GM18951 (cell line): ENCODE measurements at regions not wholly inside any gene's neighbourhood (a gene's known extent, or its start where the extent isn't known, plus 50 kb on each side); places are given as distances from the start of the nearest gene placed in this dataset.

Experiments
- POLR2A ChIP-seq: IDR thresholded peaks from 4 replicates; pipeline ENCODE4 v1.6.1; 2011; ENCODE audit warnings: mild to moderate bottlenecking; ENCODE audit not compliant: insufficient read length, insufficient read depth; ENCODE audit errors: extremely low read depth
- in situ Hi-C: fragments of 300-500 bp; cut with MboI; formaldehyde crosslinking; loops from one replicate; pipeline ENCODE4 v1.12.0; 2022; ENCODE audit warnings: low sequenced_read_pairs, mixed read lengths, inconsistent platforms; ENCODE audit not compliant: unreplicated experiment

GRCh38 chr10:10362800-10363199 lies 654.9 kb upstream of the CELF2 start:
- in situ Hi-C loops, result no loop called here
- TF ChIP-seq POLR2A, result no peak

GRCh38 chr10:10363217-10363616 lies 654.5 kb upstream of the CELF2 start:
- no peak for TF ChIP-seq POLR2A
- in situ Hi-C loops, result no loop called here

- in situ Hi-C loops, result no loop called here
- TF ChIP-seq POLR2A, result no peak
These were observed 652.8 kb upstream of the CELF2 start for GRCh38 chr10:10364902-10365301.

GRCh38 chr10:10365676-10366075 lies 652.0 kb upstream of the CELF2 start:
- TF ChIP-seq POLR2A, result no peak
- in situ Hi-C loops, result no loop called here

- no peak for TF ChIP-seq POLR2A
- in situ Hi-C loops, result no loop called here
These were observed 650.8 kb upstream of the CELF2 start for GRCh38 chr10:10366836-10367235.

- in situ Hi-C loops, result no loop called here
- TF ChIP-seq POLR2A, result no peak
These were observed 650.4 kb upstream of the CELF2 start for GRCh38 chr10:10367264-10367663.

GRCh38 chr10:10368951-10369576 lies 648.6 kb upstream of the CELF2 start:
- in situ Hi-C loops, result no loop called here
- no peak for TF ChIP-seq POLR2A

- no peak for TF ChIP-seq POLR2A
- in situ Hi-C loops, result no loop called here
These were observed 631.8 kb upstream of the CELF2 start for GRCh38 chr10:10385831-10386230.

- in situ Hi-C loops, result no loop called here
- TF ChIP-seq POLR2A, result no peak
These were observed 628.5 kb upstream of the CELF2 start for GRCh38 chr10:10389182-10389581.

- no peak for TF ChIP-seq POLR2A
- in situ Hi-C loops, result no loop called here
These were observed 625.2 kb upstream of the CELF2 start for GRCh38 chr10:10392511-10392910.

GRCh38 chr10:10394933-10395658 lies 622.6 kb upstream of the CELF2 start:
- no peak for TF ChIP-seq POLR2A
- in situ Hi-C loops, result no loop called here

- TF ChIP-seq POLR2A, result no peak
- in situ Hi-C loops, result no loop called here
These were observed 621.1 kb upstream of the CELF2 start for GRCh38 chr10:10396601-10397000.

GRCh38 chr10:10397906-10398305 lies 619.8 kb upstream of the CELF2 start:
- no peak for TF ChIP-seq POLR2A
- in situ Hi-C loops, result no loop called here

GRCh38 chr10:10403762-10404161 lies 613.9 kb upstream of the CELF2 start:
- TF ChIP-seq POLR2A, result no peak
- in situ Hi-C loops, result no loop called here

- in situ Hi-C loops, result no loop called here
- TF ChIP-seq POLR2A, result no peak
These were observed 600.0 kb upstream of the CELF2 start for GRCh38 chr10:10417671-10418070.

GRCh38 chr10:10418387-10418786 lies 599.3 kb upstream of the CELF2 start:
- no peak for TF ChIP-seq POLR2A
- in situ Hi-C loops, result no loop called here
